HAP-1 (cell line): ENCODE measurements at regions not wholly inside any gene's neighbourhood (a gene's known extent, or its start where the extent isn't known, plus 50 kb on each side); places are given as distances from the start of the nearest gene placed in this dataset.
"Not testable (repeated sequence)": the region's sequence is repeated elsewhere in the genome, so short reads cannot be mapped to it uniquely, and the experiment has no call there.

Experiments
- DNase-seq, 2 experiments: peaks; one replicate each; pipeline ENCODE4 v3.0.0-alpha.2; 2016 to 2020; ENCODE audit warnings: low spot score in 2 of 2
- H3K27me3 ChIP-seq: fragments of 250-450 bp; sonication (Bioruptor Pico); 2 replicates; pipeline ENCODE4 v1.5.1; 2020; ENCODE audit warnings: low read depth, mild to moderate bottlenecking, moderate library complexity
- H3K36me3 ChIP-seq: fragments of 250-450 bp; sonication (Bioruptor Pico); replicated peaks from 2 replicates; pipeline ENCODE4 v1.5.1; 2020; ENCODE audit warnings: mild to moderate bottlenecking
- H3K4me1 ChIP-seq: fragments of 250-450 bp; sonication (Bioruptor Pico); 2 replicates; pipeline ENCODE4 v1.5.1; 2020; ENCODE audit warnings: mild to moderate bottlenecking
- H3K4me3 ChIP-seq: fragments of 250-450 bp; sonication (Bioruptor Pico); 2 replicates; pipeline ENCODE4 v1.5.1; 2020; ENCODE audit warnings: mild to moderate bottlenecking, moderate library complexity
- H3K9me3 ChIP-seq: fragments of 250-450 bp; sonication (Bioruptor Pico); 2 replicates; pipeline ENCODE4 v1.5.1; 2020; ENCODE audit warnings: mild to moderate bottlenecking, moderate library complexity
- in situ Hi-C: fragments of 300-500 bp; cut with MboI; formaldehyde crosslinking; loops from 3 replicates; pipeline ENCODE4 v1.14.3; 2020; ENCODE audit warnings: low sequenced_read_pairs, inconsistent platforms, mixed read lengths

DNA sequence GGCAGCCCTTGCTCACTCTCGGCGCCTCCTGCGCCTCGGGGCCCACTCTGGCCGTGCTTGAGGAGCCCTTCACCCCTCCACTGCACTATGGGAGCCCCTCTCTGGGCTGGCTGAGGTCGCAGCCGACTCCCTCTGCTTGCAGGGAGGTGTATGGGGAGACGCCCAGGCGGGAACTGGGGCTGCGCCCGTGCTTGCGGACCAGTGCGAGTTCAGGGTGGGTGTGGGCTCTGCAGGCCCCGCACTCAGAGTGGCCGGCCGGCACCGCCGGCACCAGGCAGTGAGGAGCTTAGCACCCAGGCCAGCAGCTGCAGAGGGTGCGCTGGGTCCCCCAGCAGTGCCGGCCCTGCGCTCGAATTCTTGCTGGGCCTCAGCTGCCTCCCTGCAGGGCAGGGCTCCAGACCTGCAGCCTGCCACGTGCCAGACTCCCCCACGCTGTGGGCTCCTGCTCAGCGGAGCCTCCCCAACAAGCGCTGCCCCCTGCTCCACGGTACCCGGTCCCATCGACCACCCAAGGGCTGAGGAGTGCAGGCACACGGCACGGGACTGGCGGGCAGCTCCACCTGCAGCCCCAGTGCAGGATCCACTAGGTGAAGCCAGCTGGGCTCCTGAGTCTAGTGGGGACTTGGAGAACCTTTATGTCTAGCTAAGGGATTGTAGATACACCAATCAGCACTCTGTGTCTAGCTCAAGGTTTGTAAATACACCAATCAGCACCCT, 54.0 kb upstream of the WWC2 start:
- H3K4me3 ChIP-seq, DNase-seq, in situ Hi-C loops, H3K4me1 ChIP-seq, H3K36me3 ChIP-seq, H3K27me3 ChIP-seq, H3K9me3 ChIP-seq: not testable (repeated sequence)

GRCh38 chr4:183038436-183038835, 60.6 kb upstream of the WWC2 start:
- H3K4me1 ChIP-seq: no peaks in the 10 kb centered on the region
- DNase-seq: no peak
- H3K36me3 ChIP-seq: no peaks in the 10 kb centered on the region
- no peaks in the 10 kb centered on the region for H3K9me3 ChIP-seq
- H3K27me3 ChIP-seq: no peaks in the 10 kb centered on the region
- H3K4me3 ChIP-seq: no peak overlapping the region
- in situ Hi-C loops: no loop called here

DNA sequence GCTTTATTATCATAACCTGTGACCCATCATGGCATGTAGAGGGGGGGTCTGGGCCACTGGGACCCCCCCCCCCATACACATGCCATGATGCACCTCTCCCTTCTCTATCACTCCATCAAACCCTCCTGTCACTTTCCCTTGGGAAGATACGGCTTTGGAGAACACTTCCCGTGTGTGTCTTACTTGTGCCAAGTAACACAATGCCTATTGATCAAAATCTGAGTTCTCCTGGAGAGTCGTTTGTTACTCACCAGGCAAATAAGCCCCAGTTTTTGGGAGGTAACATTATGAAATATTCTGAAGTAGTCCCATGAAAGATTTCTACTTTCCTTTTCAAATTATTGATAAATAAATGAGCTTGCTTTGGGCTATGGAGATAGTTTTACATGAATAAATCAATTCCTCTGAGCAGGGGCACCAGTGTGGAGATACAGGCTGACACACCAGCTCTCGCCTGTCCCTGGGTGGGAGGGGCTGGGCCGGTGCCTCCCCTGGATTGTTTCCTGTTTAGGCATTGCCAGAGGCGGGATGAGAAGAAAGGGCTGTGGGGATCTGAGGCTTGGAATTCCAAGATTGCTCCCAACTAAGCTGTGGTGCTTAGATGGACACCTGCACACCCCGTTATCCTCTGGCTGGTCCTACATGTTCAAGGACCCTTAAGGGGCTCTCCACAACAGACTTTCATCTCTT, 63.2 kb upstream of the WWC2 start:
- in situ Hi-C loops: no loop called here
- no peaks in the 10 kb centered on the region for H3K36me3 ChIP-seq
- no peak overlapping the region for H3K4me3 ChIP-seq
- no peaks in the 10 kb centered on the region for H3K9me3 ChIP-seq
- H3K27me3 ChIP-seq: no peaks in the 10 kb centered on the region
- H3K4me1 ChIP-seq: no peaks in the 10 kb centered on the region
- peak in 1 of 2 experiments; percentile 9 for DNase-seq

GRCh38 chr4:183035256-183035655, 63.8 kb upstream of the WWC2 start:
- DNase-seq: no peak
- no peaks in the 10 kb centered on the region for H3K9me3 ChIP-seq
- H3K4me3 ChIP-seq: no peak overlapping the region
- no peaks in the 10 kb centered on the region for H3K36me3 ChIP-seq
- H3K27me3 ChIP-seq: no peaks in the 10 kb centered on the region
- H3K4me1 ChIP-seq: no peaks in the 10 kb centered on the region
- in situ Hi-C loops: no loop called here

DNA sequence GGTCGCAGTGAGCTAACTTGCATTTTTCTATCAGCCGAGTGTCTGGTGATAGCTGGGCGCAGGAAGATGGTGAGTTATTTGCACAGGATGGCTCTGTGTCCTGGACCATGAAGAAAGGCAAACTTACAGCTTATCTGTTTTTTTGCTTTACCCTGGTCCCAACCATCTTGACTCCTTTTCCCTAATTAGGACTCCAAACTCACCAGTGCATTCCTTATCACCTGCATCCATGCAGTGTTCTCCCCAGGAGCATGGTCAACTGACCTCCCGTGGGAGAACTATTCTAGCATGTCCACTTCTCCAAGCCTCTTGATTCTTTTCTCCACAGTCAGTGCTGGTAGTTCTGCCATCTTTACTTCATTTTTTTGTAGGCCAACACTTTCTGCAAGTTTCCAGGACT, 68.2 kb upstream of the WWC2 start:
- no peak for DNase-seq
- H3K36me3 ChIP-seq: no peaks in the 10 kb centered on the region
- H3K27me3 ChIP-seq: no peaks in the 10 kb centered on the region
- in situ Hi-C loops: no loop called here
- no peaks in the 10 kb centered on the region for H3K9me3 ChIP-seq
- no peak overlapping the region for H3K4me3 ChIP-seq
- H3K4me1 ChIP-seq: no peaks in the 10 kb centered on the region

DNA sequence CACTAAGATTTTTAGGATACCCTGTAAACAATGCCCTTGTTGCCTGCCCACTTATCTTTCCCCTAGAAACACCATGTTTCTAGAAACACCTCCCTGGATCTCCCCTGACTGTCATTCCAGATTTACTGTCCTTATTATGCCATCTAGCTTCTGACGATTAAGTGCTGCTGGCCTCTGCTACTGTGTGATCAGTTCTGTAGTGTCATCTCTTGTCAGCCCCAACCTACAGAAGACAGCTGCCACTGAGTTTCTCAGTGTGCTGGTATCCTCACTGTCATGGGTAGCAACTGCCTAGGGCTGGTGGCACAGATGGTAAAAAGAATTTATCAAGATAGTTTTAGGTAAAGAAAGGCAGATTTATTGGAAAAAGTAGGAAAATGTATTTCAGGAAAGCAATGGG, 68.7 kb upstream of the WWC2 start:
- DNase-seq: no peak
- Histone ChIP-seq H3K9me3 (no peaks in the 10 kb centered on the region), H3K27me3 (no peaks in the 10 kb centered on the region), H3K4me3 (no peak overlapping the region), H3K4me1 (no peaks in the 10 kb centered on the region), H3K36me3 (no peaks in the 10 kb centered on the region)
- in situ Hi-C loops: no loop called here

- no peaks in the 10 kb centered on the region for H3K36me3 ChIP-seq
- no peak overlapping the region for H3K4me3 ChIP-seq
- peaks cover 3% of the 10 kb centered on the region; the same call in 1 of the 2 replicates for H3K27me3 ChIP-seq
- no peaks in the 10 kb centered on the region for H3K4me1 ChIP-seq
- in situ Hi-C loops: no loop called here
- DNase-seq: no peak
- H3K9me3 ChIP-seq: no peaks in the 10 kb centered on the region
Measured at GRCh38 chr4:183029365-183029764, 69.7 kb upstream of the WWC2 start.

DNA sequence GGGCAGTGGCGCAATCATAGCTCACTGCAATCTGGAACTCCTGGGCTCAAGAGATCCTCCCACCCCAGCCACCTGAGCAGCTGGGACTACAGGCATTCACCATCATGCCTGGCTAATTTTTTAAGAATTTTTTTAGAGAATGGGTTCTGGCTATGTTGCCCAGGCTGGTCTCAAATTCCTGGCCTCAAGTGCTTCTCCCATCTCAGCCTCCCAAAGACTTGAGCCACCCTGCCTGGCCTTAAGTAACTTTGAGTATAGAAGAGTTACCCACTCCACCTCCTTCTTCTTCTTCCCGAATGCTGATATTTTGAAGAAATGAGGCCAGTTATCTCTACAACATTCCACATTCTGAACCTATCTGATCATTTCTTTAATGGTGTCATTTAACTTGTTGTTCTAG, 72.4 kb upstream of the WWC2 start:
- no peak overlapping the region for H3K4me3 ChIP-seq
- DNase-seq: no peak
- peaks cover 12% of the 10 kb centered on the region for H3K27me3 ChIP-seq
- no peaks in the 10 kb centered on the region for H3K36me3 ChIP-seq
- no peaks in the 10 kb centered on the region for H3K4me1 ChIP-seq
- in situ Hi-C loops: no loop called here
- H3K9me3 ChIP-seq: no peaks in the 10 kb centered on the region

DNA sequence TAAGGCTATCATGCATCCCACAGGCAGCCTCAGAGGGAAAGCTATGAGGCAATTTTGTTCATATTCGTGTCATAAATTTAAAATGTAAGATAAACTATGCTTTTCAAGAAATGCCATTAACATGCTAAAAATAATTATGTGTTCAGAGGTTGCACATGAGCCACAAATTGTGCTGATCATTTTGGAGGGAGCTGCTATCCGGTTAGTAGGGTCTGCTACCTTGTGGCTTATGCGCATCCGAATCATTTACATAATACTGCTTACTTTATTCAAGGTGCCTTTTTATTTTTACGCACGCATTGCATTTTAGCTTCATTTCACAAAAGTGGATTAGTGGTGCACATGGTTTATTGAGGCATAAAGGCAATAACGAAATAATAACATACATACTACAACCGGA, 76.4 kb upstream of the WWC2 start:
- Histone ChIP-seq H3K9me3 (no peaks in the 10 kb centered on the region), H3K27me3 (peaks cover 22% of the 10 kb centered on the region)
- in situ Hi-C loops: no loop called here

GRCh38 chr4:183017962-183018361, 81.1 kb upstream of the WWC2 start:
- H3K9me3 ChIP-seq: no peaks in the 10 kb centered on the region
- no peak overlapping the region for H3K4me3 ChIP-seq
- no peak for DNase-seq
- peaks cover 16% of the 10 kb centered on the region for H3K27me3 ChIP-seq
- H3K36me3 ChIP-seq: no peaks in the 10 kb centered on the region
- no peaks in the 10 kb centered on the region for H3K4me1 ChIP-seq
- in situ Hi-C loops: no loop called here

More for the DNA sequence above, 76.4 kb upstream of the WWC2 start:
- no peaks in the 10 kb centered on the region for H3K4me1 ChIP-seq
- no peaks in the 10 kb centered on the region for H3K36me3 ChIP-seq
- no peak overlapping the region for H3K4me3 ChIP-seq
- DNase-seq: no peak

- no peak for DNase-seq
- Histone ChIP-seq H3K27me3 (peaks cover 21% of the 10 kb centered on the region), H3K4me1 (no peaks in the 10 kb centered on the region), H3K9me3 (no peaks in the 10 kb centered on the region), H3K4me3 (no peak overlapping the region), H3K36me3 (no peaks in the 10 kb centered on the region)
- in situ Hi-C loops: no loop called here
Measured at GRCh38 chr4:183014361-183015084, 84.5 kb upstream of the WWC2 start.

DNA sequence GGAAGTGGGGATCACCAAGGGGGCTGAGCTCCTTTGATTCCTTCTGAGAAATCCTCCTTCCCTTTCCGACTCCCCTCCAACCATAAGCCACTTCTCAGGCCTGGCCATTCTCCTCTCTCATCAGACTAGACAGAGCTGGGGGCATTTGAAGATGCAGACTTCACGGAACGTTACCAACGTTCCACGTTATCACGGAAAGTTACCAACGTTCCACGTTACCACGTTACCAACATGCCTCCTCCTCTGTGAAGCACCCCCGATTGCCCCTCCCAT, 85.4 kb upstream of the WWC2 start:
- no peaks in the 10 kb centered on the region for H3K4me1 ChIP-seq
- H3K9me3 ChIP-seq: no peaks in the 10 kb centered on the region
- in situ Hi-C loops: no loop called here
- H3K36me3 ChIP-seq: no peaks in the 10 kb centered on the region
- peaks cover 26% of the 10 kb centered on the region for H3K27me3 ChIP-seq
- DNase-seq: no peak
- no peak overlapping the region for H3K4me3 ChIP-seq

DNA sequence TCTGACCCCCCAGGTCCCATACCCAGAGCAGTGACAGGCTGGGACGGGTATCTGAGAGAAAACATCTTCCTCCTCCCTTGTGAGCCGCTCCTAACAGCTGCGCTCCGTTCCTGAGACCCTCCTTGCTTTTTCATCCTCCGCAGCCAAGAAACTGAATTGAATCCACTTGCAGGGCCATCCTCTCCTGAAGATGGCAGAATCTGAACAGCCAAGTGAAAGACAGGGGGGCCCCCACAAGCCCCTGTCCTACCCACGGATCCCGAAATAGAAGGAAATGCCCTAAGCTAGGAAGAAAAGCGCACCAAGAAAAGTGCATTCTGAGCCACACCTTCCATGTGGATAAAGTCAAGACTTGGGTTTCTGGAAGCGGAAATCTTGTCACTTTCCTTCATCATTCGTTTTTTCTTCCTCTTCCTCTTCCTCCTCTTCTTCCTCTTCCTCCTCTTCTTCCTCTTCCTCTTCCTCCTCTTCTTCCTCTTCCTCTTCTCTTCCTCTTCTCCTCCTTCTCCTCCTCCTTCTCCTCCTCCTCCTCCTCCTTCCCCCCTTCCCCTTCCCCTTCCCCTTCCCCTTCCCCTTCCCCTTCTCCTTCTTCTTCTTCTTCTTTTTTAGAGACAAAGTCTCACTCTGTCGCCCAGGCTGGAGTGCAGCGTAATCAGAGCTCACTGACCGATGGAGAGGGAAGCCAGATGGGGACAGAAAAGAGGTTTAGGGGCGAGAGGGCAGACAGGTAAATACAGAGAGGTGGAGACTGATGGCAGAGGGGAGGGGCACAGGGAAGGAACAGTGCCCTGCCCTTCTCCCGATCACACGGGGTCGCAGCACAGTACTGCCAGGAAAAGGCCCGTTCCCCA, 86.0 kb upstream of the WWC2 start:
- no peak for DNase-seq
- peaks cover 31% of the 10 kb centered on the region for H3K27me3 ChIP-seq
- H3K4me3 ChIP-seq: no peak overlapping the region
- no peaks in the 10 kb centered on the region for H3K4me1 ChIP-seq
- in situ Hi-C loops: no loop called here
- H3K36me3 ChIP-seq: no peaks in the 10 kb centered on the region
- H3K9me3 ChIP-seq: no peaks in the 10 kb centered on the region
